ENCODE measurements at regions not wholly inside any gene's neighbourhood (a gene's known extent, or its start where the extent isn't known, plus 50 kb on each side); places are given as distances from the start of the nearest gene placed in this dataset.
"Not testable (repeated sequence)": the region's sequence is repeated elsewhere in the genome, so short reads cannot be mapped to it uniquely, and the experiment has no call there.

- DNase-seq = no peak
These were observed 311.7 kb upstream of the HTR2C start for GRCh38 chrX:114272096-114272686.

GRCh38 chrX:114270371-114270770 is 313.5 kb upstream of the HTR2C start:
- DNase-seq = not testable (repeated sequence)

- no peak for DNase-seq
These were observed 315.2 kb upstream of the HTR2C start for GRCh38 chrX:114268643-114269042.

GRCh38 chrX:114267142-114267541 is 316.7 kb upstream of the HTR2C start:
- DNase-seq = no peak

- DNase-seq = no peak
These were observed 331.7 kb upstream of the HTR2C start for GRCh38 chrX:114252186-114252585.

- DNase-seq = no peak
These were observed 332.3 kb upstream of the HTR2C start for GRCh38 chrX:114251575-114251974.

- DNase-seq = no peak
These were observed 362.4 kb upstream of the HTR2C start for GRCh38 chrX:114221445-114221844.

GRCh38 chrX:114210879-114211278 is 373.0 kb upstream of the HTR2C start:
- no peak for DNase-seq

- no peak for DNase-seq
These were observed 382.3 kb upstream of the HTR2C start for GRCh38 chrX:114201622-114202021.

GRCh38 chrX:114181195-114181594 is 402.7 kb upstream of the HTR2C start:
- DNase-seq = no peak

GRCh38 chrX:114178126-114178525 is 405.8 kb upstream of the HTR2C start:
- DNase-seq = no peak

GRCh38 chrX:114167276-114167675 is 416.6 kb upstream of the HTR2C start:
- not testable (repeated sequence) for DNase-seq

GRCh38 chrX:114166601-114167000 is 417.3 kb upstream of the HTR2C start:
- no peak for DNase-seq

- no peak for DNase-seq
These were observed 418.3 kb upstream of the HTR2C start for GRCh38 chrX:114165537-114165936.

GRCh38 chrX:114162068-114162735 is 421.7 kb upstream of the HTR2C start:
- no peak for DNase-seq

GRCh38 chrX:114152801-114153200 is 431.1 kb upstream of the HTR2C start:
- DNase-seq = no peak

- no peak for DNase-seq
These were observed 431.8 kb upstream of the HTR2C start for GRCh38 chrX:114152130-114152529.

- no peak for DNase-seq
These were observed 449.4 kb upstream of the HTR2C start for GRCh38 chrX:114134465-114134864.

GRCh38 chrX:114127411-114128025 is 456.4 kb upstream of the HTR2C start:
- no peak for DNase-seq

- DNase-seq = no peak
These were observed 456.9 kb upstream of the HTR2C start for GRCh38 chrX:114127005-114127404.

GRCh38 chrX:114101081-114101480 is 482.8 kb upstream of the HTR2C start:
- no peak for DNase-seq

GRCh38 chrX:114097866-114098265 is 486.0 kb upstream of the HTR2C start:
- no peak for DNase-seq

- DNase-seq = no peak
These were observed 486.5 kb upstream of the HTR2C start for GRCh38 chrX:114097427-114097826.

GRCh38 chrX:114095789-114096188 is 488.1 kb upstream of the HTR2C start:
- DNase-seq = no peak

GRCh38 chrX:114087543-114087942 is 496.3 kb upstream of the HTR2C start:
- no peak for DNase-seq

All from DMS79 treated with DMSO at 0.1 percent for 48 hours (cell line).